CD4-positive, alpha-beta memory T cell (primary cell): ENCODE measurements at regions not wholly inside any gene's neighbourhood (a gene's known extent, or its start where the extent isn't known, plus 50 kb on each side); places are given as distances from the start of the nearest gene placed in this dataset.

Source experiments
- CTCF ChIA-PET: fragments of 350-600 bp; sonication (Branson Sonifier 250); formaldehyde crosslinking; loops from one replicate; lab custom pipeline; 2021; ENCODE audit warnings: inconsistent platforms; ENCODE audit not compliant: partially characterized antibody; lab: Charles Lee
- POLR2A ChIA-PET: fragments of 350-600 bp; sonication (Branson Sonifier 250); formaldehyde crosslinking; loops from one replicate; lab custom pipeline; 2021; ENCODE audit not compliant: partially characterized antibody; lab: Charles Lee
- DNase-seq, 5 donors: peaks; one replicate each; pipeline versions ENCODE4 v3.0.0 to v3.0.0-alpha.2; 2020 to 2022; ENCODE audit warnings: mixed read lengths in 1 of 5
- H3K27ac ChIP-seq: one replicate; pipeline ENCODE4 v1.7.0; 2013; ENCODE audit warnings: low read depth, low read length
- H3K27me3 ChIP-seq: 2 replicates; pipeline ENCODE4 v1.7.0; 2013; ENCODE audit warnings: mild to moderate bottlenecking, low read length, moderate library complexity; ENCODE audit not compliant: insufficient read depth
- H3K36me3 ChIP-seq: 2 replicates; pipeline ENCODE4 v1.7.0; 2013; ENCODE audit warnings: mild to moderate bottlenecking, low read length, moderate library complexity; ENCODE audit not compliant: insufficient read depth
- H3K4me1 ChIP-seq: 2 replicates; pipeline ENCODE4 v1.7.0; 2013; ENCODE audit warnings: mild to moderate bottlenecking, low read length, moderate library complexity; ENCODE audit not compliant: insufficient read depth
- H3K4me3 ChIP-seq, 2 donors: one replicate each; pipeline ENCODE4 v1.7.0; 2013; ENCODE audit warnings: low read length in 2 of 2, mild to moderate bottlenecking in 1 of 2
- H3K9me3 ChIP-seq, 2 donors: one replicate each; pipeline ENCODE4 v1.7.0; 2013; ENCODE audit warnings: low read length in 2 of 2, control low read depth in 1 of 2; ENCODE audit not compliant: control insufficient read depth in 1 of 2
- H3K27ac Mint-ChIP-seq, 7 donors: one replicate each; pipeline ENCODE4 v1.8.0; 2020 to 2021; ENCODE audit warnings: mixed read lengths in 7 of 7, mild to moderate bottlenecking in 6 of 7, inconsistent platforms in 3 of 7, moderate library complexity in 3 of 7
- H3K27me3 Mint-ChIP-seq, 2 donors: one replicate each; pipeline ENCODE4 v1.8.0; 2020 to 2021; ENCODE audit warnings: mixed read lengths in 2 of 2
- H3K36me3 Mint-ChIP-seq, 2 donors: one replicate each; pipeline ENCODE4 v1.8.0; 2020 to 2021; ENCODE audit warnings: mixed read lengths in 2 of 2, inconsistent platforms in 1 of 2, mild to moderate bottlenecking in 1 of 2
- H3K4me1 Mint-ChIP-seq, 4 donors: one replicate each; pipeline ENCODE4 v1.8.0; 2020 to 2021; ENCODE audit warnings: mixed read lengths in 4 of 4, mild to moderate bottlenecking in 1 of 4
- H3K4me3 Mint-ChIP-seq, 8 donors: one replicate each; pipeline ENCODE4 v1.8.0; 2020 to 2021; ENCODE audit warnings: mixed read lengths in 8 of 8, mild to moderate bottlenecking in 7 of 8, moderate library complexity in 6 of 8, inconsistent platforms in 3 of 8
- H3K9me3 Mint-ChIP-seq, 8 donors: one replicate each; pipeline ENCODE4 v1.8.0; 2020 to 2021; ENCODE audit warnings: mixed read lengths in 8 of 8, mild to moderate bottlenecking in 5 of 8, inconsistent platforms in 3 of 8, moderate library complexity in 1 of 8
- intact Hi-C: fragments of 100-400 bp; cut with micrococcal nuclease; formaldehyde crosslinking; loops from one replicate; pipeline ENCODE4 v1.15.1; 2023

DNA sequence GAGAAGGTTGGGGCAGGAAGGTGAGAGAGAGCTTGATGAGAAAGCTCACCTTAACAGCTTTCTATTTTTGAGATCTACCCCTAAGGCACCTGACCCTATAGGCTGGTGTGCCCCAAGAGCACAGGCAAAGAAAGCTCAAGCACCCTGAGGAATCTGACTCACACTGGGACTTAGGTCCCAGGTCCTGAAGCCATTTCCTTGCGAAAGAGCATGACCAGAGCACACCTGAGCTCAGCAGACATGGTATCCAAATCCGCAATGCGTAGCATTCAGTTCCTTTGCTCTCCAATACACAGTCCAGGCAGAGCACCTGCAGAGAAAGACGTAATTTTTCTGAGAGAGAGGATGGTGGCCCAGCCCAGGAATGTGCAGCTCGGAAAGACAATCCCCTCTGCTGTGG is 112.1 kb upstream of the LPP start:
- Mint-ChIP-seq H3K4me3 (no peak overlapping the region), H3K36me3 (no peaks in the 10 kb centered on the region), H3K27me3 (no peaks in the 10 kb centered on the region), H3K4me1 (peaks cover 2 to 7% (median 6%) of the 10 kb centered on the region in 4 donors), H3K9me3 (no peaks in the 10 kb centered on the region), H3K27ac (peak overlapping the region in 2 of 7 donors; percentile 49 to 74)
- Histone ChIP-seq H3K9me3 (no peaks in the 10 kb centered on the region), H3K27ac (no peak overlapping the region), H3K27me3 (no peaks in the 10 kb centered on the region), H3K4me3 (no peak overlapping the region), H3K4me1 (no peaks in the 10 kb centered on the region), H3K36me3 (no peaks in the 10 kb centered on the region)
- DNase-seq: no peak
- POLR2A ChIA-PET: no interaction called here
- CTCF ChIA-PET: interaction anchor here (0.9 kb wide), 1 partner anchor 302 kb away, joined by 3 read pairs; no protein-coding TSS in a partner anchor
- intact Hi-C loops: no loop called here

DNA sequence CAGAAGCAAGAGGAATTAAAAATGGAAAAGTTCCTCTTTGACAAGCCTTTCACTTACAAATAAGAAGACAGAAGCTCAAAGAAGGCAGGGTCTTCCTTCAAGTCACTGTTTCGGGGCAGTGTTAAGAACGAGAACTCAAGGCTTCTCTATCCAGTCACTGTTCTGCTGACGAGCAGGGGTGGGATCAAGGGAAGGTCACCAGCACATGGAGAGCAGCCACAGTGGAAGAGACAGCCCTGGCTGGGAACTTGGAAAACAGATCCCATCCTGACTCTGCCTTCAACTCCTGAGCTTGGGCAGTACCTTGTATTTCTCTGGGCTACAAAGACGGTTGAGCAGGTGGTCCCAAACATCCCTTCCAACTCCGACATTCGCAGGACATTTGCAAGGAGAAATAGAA is 111.5 kb upstream of the LPP start:
- H3K4me1 Mint-ChIP-seq: peaks cover 2 to 7% (median 6%) of the 10 kb centered on the region in 4 donors
- H3K27me3 Mint-ChIP-seq: no peaks in the 10 kb centered on the region
- no peak overlapping the region for H3K4me3 Mint-ChIP-seq
- H3K9me3 Mint-ChIP-seq: no peaks in the 10 kb centered on the region
- peak overlapping the region in 1 of 7 donors; percentile 49 for H3K27ac Mint-ChIP-seq
- ChIA-PET POLR2A (no interaction called here), CTCF (no interaction called here)
- Histone ChIP-seq H3K9me3 (no peaks in the 10 kb centered on the region), H3K4me3 (no peak overlapping the region), H3K4me1 (no peaks in the 10 kb centered on the region), H3K27ac (no peak overlapping the region), H3K27me3 (no peaks in the 10 kb centered on the region), H3K36me3 (no peaks in the 10 kb centered on the region)
- intact Hi-C loops: no loop called here
- H3K36me3 Mint-ChIP-seq: no peaks in the 10 kb centered on the region
- no peak for DNase-seq

DNA sequence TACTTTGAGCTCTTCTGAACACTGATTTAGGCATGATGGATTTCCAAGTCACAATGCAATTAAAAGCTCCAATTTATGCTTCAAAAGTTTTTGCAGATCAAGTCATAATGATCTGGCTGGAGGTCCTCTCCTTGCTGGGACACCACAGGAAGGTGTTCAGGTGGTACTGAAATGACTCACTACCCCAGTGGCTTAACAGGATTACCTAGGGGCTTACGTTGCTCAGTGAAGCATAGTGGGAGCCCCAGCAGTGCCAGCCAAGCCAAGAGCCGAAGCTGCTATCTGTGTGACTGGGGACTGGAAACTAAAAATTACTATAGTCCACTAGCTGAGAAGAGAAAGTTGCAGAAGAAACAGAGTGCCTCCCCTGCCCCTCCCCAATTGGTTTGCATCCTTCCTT is 110.1 kb upstream of the LPP start:
- DNase-seq: no peak
- Histone ChIP-seq H3K4me3 (no peak overlapping the region), H3K4me1 (no peaks in the 10 kb centered on the region), H3K27ac (no peak overlapping the region), H3K36me3 (no peaks in the 10 kb centered on the region), H3K27me3 (no peaks in the 10 kb centered on the region), H3K9me3 (no peaks in the 10 kb centered on the region)
- H3K9me3 Mint-ChIP-seq: no peaks in the 10 kb centered on the region
- no peak overlapping the region for H3K4me3 Mint-ChIP-seq
- no peak overlapping the region for H3K27ac Mint-ChIP-seq
- H3K36me3 Mint-ChIP-seq: no peaks in the 10 kb centered on the region
- ChIA-PET CTCF (no interaction called here), POLR2A (interaction anchor here (0.6 kb wide), 1 partner anchor 120 kb away, joined by 4 read pairs; no protein-coding TSS in a partner anchor)
- no peaks in the 10 kb centered on the region for H3K27me3 Mint-ChIP-seq
- intact Hi-C loops: no loop called here
- H3K4me1 Mint-ChIP-seq: peaks cover 2 to 7% (median 5%) of the 10 kb centered on the region in 4 donors

DNA sequence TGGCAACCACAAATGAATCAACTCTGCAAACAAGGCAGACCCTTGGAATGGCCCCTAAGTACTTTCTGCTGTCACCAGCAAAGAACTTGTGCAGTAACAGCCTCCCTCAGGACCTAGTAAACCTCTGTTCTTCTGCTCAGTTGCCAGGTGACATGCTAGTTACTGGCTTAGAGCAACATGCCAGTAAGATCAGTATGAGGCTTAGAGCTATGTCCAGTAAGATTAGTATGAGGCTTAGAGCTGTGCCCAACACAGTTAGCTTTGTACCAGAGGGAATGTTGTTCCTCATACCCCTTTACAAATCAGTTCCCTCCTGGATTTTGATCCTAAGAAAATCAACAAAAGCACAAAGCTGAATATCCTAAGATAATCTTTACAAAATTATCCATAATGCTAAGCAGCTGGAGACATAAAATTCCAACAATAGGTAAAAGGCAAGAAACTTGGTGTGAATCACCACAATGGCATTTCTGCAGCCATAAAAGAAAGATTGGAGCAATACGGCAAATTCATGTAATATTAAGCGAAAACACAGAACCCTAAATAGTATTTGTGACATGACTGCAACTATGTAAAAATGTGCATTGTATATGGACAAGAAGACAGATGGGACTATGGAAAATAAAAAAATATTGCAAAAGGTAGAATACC is 107.3 kb upstream of the LPP start:
- Histone ChIP-seq H3K9me3 (no peaks in the 10 kb centered on the region), H3K27ac (no peak overlapping the region), H3K4me1 (peaks cover 17% of the 10 kb centered on the region), H3K27me3 (no peaks in the 10 kb centered on the region), H3K4me3 (no peak overlapping the region), H3K36me3 (no peaks in the 10 kb centered on the region)
- Mint-ChIP-seq H3K9me3 (no peaks in the 10 kb centered on the region), H3K27ac (peak overlapping the region in 1 of 7 donors; percentile 9), H3K36me3 (no peaks in the 10 kb centered on the region), H3K4me1 (peaks cover 15 to 21% (median 17%) of the 10 kb centered on the region in 4 donors), H3K4me3 (no peak overlapping the region), H3K27me3 (no peaks in the 10 kb centered on the region)
- no peak for DNase-seq
- POLR2A ChIA-PET: interaction anchor here (0.6 kb wide), 1 partner anchor 277 kb away, joined by 3 read pairs; no protein-coding TSS in a partner anchor
- intact Hi-C loops: no loop called here
- CTCF ChIA-PET: no interaction called here

DNA sequence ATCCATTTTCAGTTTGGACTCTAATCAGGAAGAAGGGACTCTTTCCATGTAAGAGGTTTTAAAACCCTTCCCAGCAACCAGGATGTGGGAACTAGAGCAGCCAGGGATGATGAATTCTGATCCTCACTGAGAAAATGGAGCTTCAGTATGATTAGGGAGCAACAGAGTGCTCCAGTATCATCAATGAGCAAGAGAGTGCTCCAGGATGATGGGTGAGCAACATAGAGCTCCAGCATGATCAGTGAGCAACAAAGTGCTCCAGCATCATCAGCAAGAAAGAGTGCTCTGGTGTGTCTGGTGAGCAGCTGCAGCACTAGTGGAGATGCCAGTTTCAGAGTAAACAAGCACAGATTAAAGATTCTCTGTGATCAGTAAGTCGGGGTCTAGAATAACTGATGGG is 106.4 kb upstream of the LPP start:
- Mint-ChIP-seq H3K36me3 (no peaks in the 10 kb centered on the region), H3K27ac (no peak overlapping the region), H3K4me1 (peaks cover 15 to 21% (median 17%) of the 10 kb centered on the region in 4 donors), H3K4me3 (no peak overlapping the region), H3K9me3 (no peaks in the 10 kb centered on the region), H3K27me3 (no peaks in the 10 kb centered on the region)
- Histone ChIP-seq H3K4me1 (peaks cover 17% of the 10 kb centered on the region), H3K27me3 (no peaks in the 10 kb centered on the region), H3K9me3 (no peaks in the 10 kb centered on the region), H3K27ac (no peak overlapping the region), H3K4me3 (no peak overlapping the region), H3K36me3 (no peaks in the 10 kb centered on the region)
- CTCF ChIA-PET: no interaction called here
- DNase-seq: no peak
- POLR2A ChIA-PET: no interaction called here
- intact Hi-C loops: no loop called here

DNA sequence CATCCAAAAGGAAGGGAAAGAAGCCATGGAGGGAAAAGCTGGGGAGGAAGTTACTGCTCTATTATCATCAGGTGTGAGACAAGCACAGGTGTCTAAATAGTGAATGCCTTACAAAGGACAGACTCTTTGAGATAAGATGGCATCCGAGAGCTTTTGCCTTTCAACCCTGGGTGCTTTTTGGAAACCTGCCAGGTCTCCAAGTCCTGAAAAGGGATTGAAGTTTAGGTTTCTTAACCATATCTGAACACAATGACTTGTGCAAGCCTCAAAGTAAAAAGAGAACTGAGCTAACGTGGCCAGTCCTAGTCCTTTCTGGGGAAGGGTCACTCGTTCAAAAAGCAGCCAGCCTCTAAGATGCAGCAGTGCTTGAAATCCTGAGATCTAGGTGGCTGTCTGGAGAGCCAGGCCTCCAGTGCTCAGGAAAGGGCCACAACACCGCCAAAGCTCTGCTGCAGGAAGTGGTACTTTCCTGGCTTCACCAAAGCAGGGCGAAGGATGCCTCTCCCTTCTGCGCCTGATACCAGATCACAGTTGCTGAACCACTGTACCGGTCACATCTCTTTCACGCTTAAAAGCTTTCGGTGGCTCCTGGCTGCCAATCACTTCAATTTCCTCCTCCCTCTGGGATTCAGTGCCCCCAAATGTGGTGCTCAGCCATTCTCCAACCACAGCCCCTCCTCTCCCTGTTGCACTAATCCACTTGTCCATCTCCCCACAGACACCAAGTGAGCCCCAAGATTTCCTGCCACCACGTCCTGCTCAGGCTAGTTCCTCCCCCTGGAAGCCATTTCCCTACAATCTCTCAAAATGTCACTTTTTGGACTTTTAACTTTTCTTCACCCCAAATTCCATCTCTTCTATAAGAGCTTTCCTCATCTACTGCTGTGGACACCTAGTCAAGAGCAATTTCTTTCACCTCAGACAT is 104.1 kb upstream of the LPP start:
- DNase-seq: peak; percentile 41 to 46 (median 46)
- Histone ChIP-seq H3K27me3 (no peaks in the 10 kb centered on the region), H3K27ac (no peak overlapping the region), H3K9me3 (no peaks in the 10 kb centered on the region), H3K36me3 (no peaks in the 10 kb centered on the region), H3K4me1 (peaks cover 17% of the 10 kb centered on the region), H3K4me3 (no peak overlapping the region)
- Mint-ChIP-seq H3K27me3 (no peaks in the 10 kb centered on the region), H3K27ac (peak overlapping the region; percentile 0 to 87 (median 55)), H3K4me3 (peak overlapping the region in 7 of 8 donors; percentile 17 to 69 (median 44)), H3K4me1 (peaks cover 16 to 23% (median 19%) of the 10 kb centered on the region in 4 donors), H3K9me3 (no peaks in the 10 kb centered on the region), H3K36me3 (no peaks in the 10 kb centered on the region)
- intact Hi-C loops: no loop called here
- ChIA-PET CTCF (interaction anchor here (0.9 to 1.7 kb wide), 7 partner anchors 9 to 302 kb away, joined by 3 to 7 read pairs (median 4); no protein-coding TSS in a partner anchor), POLR2A (interaction anchor here (0.5 to 2.5 kb wide), 9 partner anchors 11 to 1082 kb away, joined by 3 to 10 read pairs (median 4); partner anchors contain the start of gene BCL6)

DNA sequence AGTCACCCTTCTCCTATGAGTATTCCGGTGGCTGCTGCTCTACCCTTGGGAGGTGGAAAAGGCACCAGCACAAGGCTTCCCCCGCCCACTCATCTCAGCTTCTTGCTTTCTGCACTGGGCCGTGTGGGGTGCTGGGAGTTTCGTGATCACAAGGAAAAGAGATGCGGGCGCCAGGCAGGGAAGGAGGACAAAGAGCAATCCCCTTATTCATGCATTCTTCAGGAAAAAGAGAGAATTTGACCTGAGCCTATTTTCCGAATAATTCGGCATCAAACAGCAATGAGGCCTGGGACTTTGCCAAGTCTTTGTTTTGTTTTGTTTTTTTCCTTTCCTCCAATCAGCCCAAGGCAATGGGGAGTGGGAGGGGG is 102.2 kb upstream of the LPP start:
- H3K4me3 Mint-ChIP-seq: no peak overlapping the region

More for the DNA sequence above, 102.2 kb upstream of the LPP start:
- no peaks in the 10 kb centered on the region for H3K27me3 ChIP-seq
- no peak overlapping the region for H3K4me3 ChIP-seq
- intact Hi-C loops: no loop called here
- ChIA-PET POLR2A (no interaction called here), CTCF (interaction anchor here (1.5 to 1.6 kb wide), 2 partner anchors 76 to 77 kb away, joined by 3 read pairs; no protein-coding TSS in a partner anchor)
- H3K4me1 Mint-ChIP-seq: peaks cover 16 to 23% (median 19%) of the 10 kb centered on the region in 4 donors
- no peak for DNase-seq
- no peaks in the 10 kb centered on the region for H3K9me3 Mint-ChIP-seq
- no peaks in the 10 kb centered on the region for H3K27me3 Mint-ChIP-seq
- H3K27ac Mint-ChIP-seq: peak overlapping the region in 1 of 7 donors; percentile 46
- no peaks in the 10 kb centered on the region for H3K36me3 ChIP-seq
- H3K36me3 Mint-ChIP-seq: no peaks in the 10 kb centered on the region
- peaks cover 17% of the 10 kb centered on the region for H3K4me1 ChIP-seq
- no peaks in the 10 kb centered on the region for H3K9me3 ChIP-seq
- no peak overlapping the region for H3K27ac ChIP-seq
